NCI-H526 (cell line): ENCODE measurements at regions not wholly inside any gene's neighbourhood (a gene's known extent, or its start where the extent isn't known, plus 50 kb on each side); places are given as distances from the start of the nearest gene placed in this dataset.
A peak's percentile ranks its signal among the peaks of the same experiment; 100 is the strongest.

ENCODE experiments used
- DNase-seq, 2 experiments: peaks; one replicate each; lab custom pipeline; 2025; lab: John Stamatoyannopoulos, UW

GRCh38 chr1:30198795-30199403 is 524.5 kb downstream of the MATN1 start:
- no peak for DNase-seq

GRCh38 chr1:30198451-30198760 is 525.0 kb downstream of the MATN1 start:
- DNase-seq = no peak

- DNase-seq = no peak
Observed at GRCh38 chr1:30197639-30198450, 525.5 kb downstream of the MATN1 start.

- DNase-seq = no peak
Observed at GRCh38 chr1:30196872-30197638, 526.3 kb downstream of the MATN1 start.

GRCh38 chr1:30196457-30196856 is 526.9 kb downstream of the MATN1 start:
- DNase-seq = no peak

GRCh38 chr1:30195424-30196134 is 527.8 kb downstream of the MATN1 start:
- DNase-seq = peak; percentile 40 to 53

GRCh38 chr1:30194741-30195423 is 528.5 kb downstream of the MATN1 start:
- peak in 1 of 2 experiments; percentile 17 for DNase-seq

- no peak for DNase-seq
Observed at GRCh38 chr1:30194046-30194619, 529.3 kb downstream of the MATN1 start.

- no peak for DNase-seq
Observed at GRCh38 chr1:30192969-30193630, 530.3 kb downstream of the MATN1 start.

GRCh38 chr1:30191154-30191702 is 532.2 kb downstream of the MATN1 start:
- peak; percentile 59 to 72 for DNase-seq

GRCh38 chr1:30190511-30191153 is 532.8 kb downstream of the MATN1 start:
- peak; percentile 58 to 59 for DNase-seq

GRCh38 chr1:30189818-30190500 is 533.4 kb downstream of the MATN1 start:
- DNase-seq = no peak

- DNase-seq = no peak
Observed at GRCh38 chr1:30188999-30189398, 534.4 kb downstream of the MATN1 start.

- no peak for DNase-seq
Observed at GRCh38 chr1:30188329-30188728, 535.1 kb downstream of the MATN1 start.

- DNase-seq = no peak
Observed at GRCh38 chr1:30187413-30188023, 535.9 kb downstream of the MATN1 start.

- DNase-seq = no peak
Observed at GRCh38 chr1:30186586-30186985, 536.8 kb downstream of the MATN1 start.

- no peak for DNase-seq
Observed at GRCh38 chr1:30185809-30186208, 537.6 kb downstream of the MATN1 start.

- DNase-seq = no peak
Observed at GRCh38 chr1:30185313-30185712, 538.1 kb downstream of the MATN1 start.
